Keratinocyte (primary cell): ENCODE measurements at regions not wholly inside any gene's neighbourhood (a gene's known extent, or its start where the extent isn't known, plus 50 kb on each side); places are given as distances from the start of the nearest gene placed in this dataset.

Experiments used
- DNase-seq: peaks from one replicate; pipeline ENCODE4 v3.0.0-alpha.2; 2011; ENCODE audit warnings: low read depth, missing footprints, low spot score
- FAIRE-seq: peaks from 2 replicates; lab custom pipeline; 2011; peaks lifted over from hg19 to GRCh38; lab: Jason Lieb, UNC
- H2AFZ ChIP-seq: 2 replicates; pipeline ENCODE4 v1.6.0; 2012; ENCODE audit warnings: low read length, control low read depth, inconsistent platforms; ENCODE audit not compliant: control insufficient read depth
- H3K27ac ChIP-seq: 2 replicates; pipeline ENCODE4 v1.5.1; 2011; ENCODE audit warnings: low read length; ENCODE audit not compliant: control insufficient read depth, insufficient read depth
- H3K27me3 ChIP-seq: 3 replicates; pipeline ENCODE4 v1.6.0; 2011; ENCODE audit warnings: low read length; ENCODE audit not compliant: control insufficient read depth, insufficient read depth; ENCODE audit errors: extremely low read depth
- H3K36me3 ChIP-seq, 2 experiments: 2 replicates in 1 of 2; 3 replicates in 1 of 2; pipeline ENCODE4 v1.5.1; 2011; ENCODE audit warnings: low read length in 2 of 2, mild to moderate bottlenecking in 1 of 2; ENCODE audit not compliant: control insufficient read depth in 2 of 2, insufficient read depth in 2 of 2; ENCODE audit errors: extremely low read depth in 1 of 2
- H3K4me1 ChIP-seq: 3 replicates; pipeline ENCODE4 v1.5.1; 2011; ENCODE audit warnings: low read length; ENCODE audit not compliant: control insufficient read depth, insufficient read depth; ENCODE audit errors: extremely low read depth
- H3K4me2 ChIP-seq: 3 replicates; pipeline ENCODE4 v1.6.0; 2011; ENCODE audit warnings: low read depth, low read length; ENCODE audit not compliant: control insufficient read depth, insufficient read depth; ENCODE audit errors: extremely low read depth
- H3K4me3 ChIP-seq, 3 experiments: fragments of 200-600 bp in 1 of 3; sonication (generic) in 1 of 3; 2 replicates in 2 of 3; 3 replicates in 1 of 3; pipeline ENCODE4 v1.5.1; 2011 to 2016; ENCODE audit warnings: low read length in 3 of 3, mild to moderate bottlenecking in 3 of 3, control low read depth in 2 of 3, inconsistent platforms in 1 of 3, low read depth in 1 of 3, mixed read lengths in 1 of 3, mixed run types in 1 of 3, moderate library complexity in 1 of 3; ENCODE audit not compliant: control insufficient read depth in 2 of 3, insufficient read depth in 2 of 3; ENCODE audit errors: extremely low read depth in 1 of 3
- H3K79me2 ChIP-seq: 2 replicates; pipeline ENCODE4 v1.6.0; 2012; ENCODE audit warnings: low read length; ENCODE audit not compliant: control insufficient read depth, insufficient read depth
- H3K9ac ChIP-seq: 3 replicates; pipeline ENCODE4 v1.6.0; 2011; ENCODE audit warnings: low read length; ENCODE audit not compliant: control insufficient read depth, insufficient read depth; ENCODE audit errors: extremely low read depth
- H3K9me1 ChIP-seq: 3 replicates; pipeline ENCODE4 v1.6.0; 2011; ENCODE audit warnings: low read length; ENCODE audit not compliant: control insufficient read depth, insufficient read depth; ENCODE audit errors: extremely low read depth
- H3K9me3 ChIP-seq: 2 replicates; pipeline ENCODE4 v1.5.1; 2012; ENCODE audit warnings: low read depth, low read length; ENCODE audit not compliant: control insufficient read depth
- H4K20me1 ChIP-seq: 3 replicates; pipeline ENCODE4 v1.6.0; 2011; ENCODE audit warnings: low read length; ENCODE audit not compliant: control insufficient read depth, insufficient read depth; ENCODE audit errors: extremely low read depth
- CTCF ChIP-seq, 3 experiments: IDR thresholded peaks in 1 of 3; conservative IDR thresholded peaks in 1 of 3; optimal IDR thresholded peaks in 1 of 3; 2 replicates in 2 of 3; 3 replicates in 1 of 3; pipeline versions ENCODE3 to v1.5.1; 2011; ENCODE audit warnings: low read length in 3 of 3, mild to moderate bottlenecking in 3 of 3, moderate library complexity in 2 of 3, control low read depth in 1 of 3, inconsistent platforms in 1 of 3; ENCODE audit not compliant: insufficient read depth in 2 of 3; ENCODE audit errors: extremely low read depth in 1 of 3
- EZH2 ChIP-seq: IDR thresholded peaks from one replicate; pipeline ENCODE4 v1.6.1; 2012; ENCODE audit warnings: inconsistent platforms, mild to moderate bottlenecking, low read length, moderate library complexity
- dilution Hi-C: fragments of 300-500 bp; cut with MboI; formaldehyde crosslinking; loops from one replicate; pipeline ENCODE4 v1.7.0; 2020; ENCODE audit warnings: low sequenced_read_pairs; ENCODE audit not compliant: extremely low pct_ligation_motif_present

GRCh38 chr5:7078101-7078500 lies 317.8 kb upstream of the ADCY2 start:
- no peak overlapping the region for H3K4me2 ChIP-seq
- no peaks in the 10 kb centered on the region for H3K79me2 ChIP-seq
- no peaks in the 10 kb centered on the region for H3K9me1 ChIP-seq
- no peaks in the 10 kb centered on the region for H4K20me1 ChIP-seq
- H3K27ac ChIP-seq: no peak overlapping the region
- dilution Hi-C loops: no loop called here
- TF ChIP-seq CTCF (optimal IDR thresholded peaks at IDR 0.05 in 1 of 3, IDR thresholded peaks at IDR 0.05 in 1 of 3, conservative IDR thresholded peaks at IDR 0.05 in 1 of 3; ENCODE audit: extremely low read depth in 1 of 3, insufficient read depth in 2 of 3, low read length in 3 of 3) (no peak), EZH2 (no peak)
- no peaks in the 10 kb centered on the region for H3K4me1 ChIP-seq
- no peak for DNase-seq
- FAIRE-seq: no peak
- H2AFZ ChIP-seq: no peak overlapping the region
- no peak overlapping the region for H3K4me3 ChIP-seq
- H3K36me3 ChIP-seq: no peaks in the 10 kb centered on the region
- H3K27me3 ChIP-seq: no peaks in the 10 kb centered on the region
- no peak overlapping the region for H3K9ac ChIP-seq
- H3K9me3 ChIP-seq: no peaks in the 10 kb centered on the region

GRCh38 chr5:7078901-7079300 lies 317.0 kb upstream of the ADCY2 start:
- Histone ChIP-seq H3K27ac (no peak overlapping the region), H3K36me3 (no peaks in the 10 kb centered on the region), H3K9ac (no peak overlapping the region), H3K4me3 (no peak overlapping the region), H4K20me1 (no peaks in the 10 kb centered on the region), H3K4me2 (no peak overlapping the region), H3K9me1 (no peaks in the 10 kb centered on the region), H3K4me1 (no peaks in the 10 kb centered on the region), H3K27me3 (no peaks in the 10 kb centered on the region), H3K9me3 (no peaks in the 10 kb centered on the region), H2AFZ (no peak overlapping the region), H3K79me2 (no peaks in the 10 kb centered on the region)
- no peak for DNase-seq
- dilution Hi-C loops: no loop called here
- TF ChIP-seq EZH2 (no peak), CTCF (optimal IDR thresholded peaks at IDR 0.05 in 1 of 3, IDR thresholded peaks at IDR 0.05 in 1 of 3, conservative IDR thresholded peaks at IDR 0.05 in 1 of 3; ENCODE audit: extremely low read depth in 1 of 3, insufficient read depth in 2 of 3, low read length in 3 of 3) (peak; percentile 6 to 48 (median 20))
- no peak for FAIRE-seq
